PC-3 (cell line): ENCODE measurements at regions not wholly inside any gene's neighbourhood (a gene's known extent, or its start where the extent isn't known, plus 50 kb on each side); places are given as distances from the start of the nearest gene placed in this dataset.

Experiments
- ATAC-seq: fragments of 200-7000 bp; cut with Tn5 transposase; 2 replicates; pipeline ENCODE4 v1.9.1; 2020; ENCODE audit warnings: mild to moderate bottlenecking, moderate library complexity
- BruUV-seq: library from RNA; stranded (reverse); fragments of 400-500 nt; replicated peaks from 2 replicates; lab custom pipeline; 2021; lab: Mats Ljungman, UMichigan
- CTCF ChIA-PET: fragments of 300-600 bp; sonication (Branson Sonifier 250); formaldehyde crosslinking; loops from one replicate; lab custom pipeline; 2022; ENCODE audit warnings: antibody characterized with exemption; lab: Charles Lee
- POLR2A ChIA-PET: fragments of 300-600 bp; sonication (Branson Sonifier 250); formaldehyde crosslinking; loops from one replicate; lab custom pipeline; 2022; ENCODE audit warnings: antibody characterized with exemption; ENCODE audit not compliant: unreplicated experiment; lab: Charles Lee
- DNase-seq: peaks from one replicate; pipeline ENCODE4 v3.0.0-alpha.2; 2015
- H2AFZ ChIP-seq: fragments of 300-600 bp; sonication (generic); 2 replicates; pipeline ENCODE4 v1.6.0; 2016; ENCODE audit warnings: antibody characterized with exemption, low read length
- H3F3A ChIP-seq: fragments of 300-600 bp; sonication (generic); one replicate; pipeline ENCODE4 v1.6.0; 2017; ENCODE audit warnings: antibody characterized with exemption, low read length, control low read depth, mild to moderate bottlenecking; ENCODE audit not compliant: unreplicated experiment
- H3K27ac ChIP-seq: fragments of 300-600 bp; sonication (generic); 2 replicates; pipeline ENCODE4 v1.5.1; 2016; ENCODE audit warnings: mild to moderate bottlenecking, low read length
- H3K27me3 ChIP-seq: fragments of 300-600 bp; sonication (generic); 2 replicates; pipeline ENCODE4 v1.6.1; 2016; ENCODE audit warnings: low read length, mixed read lengths
- H3K36me3 ChIP-seq: fragments of 300-600 bp; sonication (generic); 2 replicates; pipeline ENCODE4 v1.6.1; 2016; ENCODE audit warnings: low read depth, mixed run types, low read length, mixed read lengths
- H3K4me1 ChIP-seq: fragments of 300-600 bp; sonication (generic); 2 replicates; pipeline ENCODE4 v1.5.1; 2016; ENCODE audit warnings: low read length; ENCODE audit not compliant: insufficient read depth
- H3K4me2 ChIP-seq: fragments of 300-600 bp; sonication (generic); 2 replicates; pipeline ENCODE4 v1.6.0; 2016; ENCODE audit warnings: low read length
- H3K4me3 ChIP-seq: fragments of 300-600 bp; sonication (generic); 2 replicates; pipeline ENCODE4 v1.5.1; 2016; ENCODE audit warnings: mild to moderate bottlenecking, low read length, mixed read lengths
- H3K79me2 ChIP-seq: fragments of 300-600 bp; sonication (generic); 2 replicates; pipeline ENCODE4 v1.6.1; 2017; ENCODE audit warnings: low read length, mixed read lengths
- H3K9ac ChIP-seq: fragments of 300-600 bp; sonication (generic); 2 replicates; pipeline ENCODE4 v1.6.0; 2016; ENCODE audit warnings: mild to moderate bottlenecking, low read length
- H3K9me2 ChIP-seq: fragments of 300-600 bp; sonication (generic); replicated peaks from 2 replicates; pipeline ENCODE4 v1.6.1; 2016; ENCODE audit warnings: mixed run types, low read length, mixed read lengths
- H3K9me3 ChIP-seq: fragments of 300-600 bp; sonication (generic); 2 replicates; pipeline ENCODE4 v1.6.1; 2016; ENCODE audit warnings: low read length, mixed read lengths
- H4K20me1 ChIP-seq: fragments of 300-600 bp; sonication (generic); 2 replicates; pipeline ENCODE4 v1.6.1; 2016; ENCODE audit warnings: low read length, mixed read lengths
- EZH2 ChIP-seq: fragments of 300-600 bp; sonication (generic); IDR thresholded peaks from one replicate; pipeline ENCODE4 v1.6.1; 2017; ENCODE audit warnings: antibody characterized with exemption, mild to moderate bottlenecking, low read length; ENCODE audit not compliant: unreplicated experiment
- EZH2phosphoT487 ChIP-seq: fragments of 300-600 bp; sonication (generic); IDR thresholded peaks from 2 replicates; pipeline ENCODE4 v1.6.1; 2018; ENCODE audit warnings: mild to moderate bottlenecking, antibody characterized with exemption, low read length, borderline replicate concordance
- intact Hi-C: fragments of 100-400 bp; cut with micrococcal nuclease; formaldehyde crosslinking; loops from 2 replicates; pipeline ENCODE4 v1.9.0; 2023
- TF ChIP-seq, protein P1 (sequence below): fragments of 300-600 bp; sonication (generic); conservative IDR thresholded peaks from 2 replicates; pipeline ENCODE4 v1.5.1; 2017; ENCODE audit warnings: antibody characterized with exemption, low read depth, mild to moderate bottlenecking, low read length

DNA sequence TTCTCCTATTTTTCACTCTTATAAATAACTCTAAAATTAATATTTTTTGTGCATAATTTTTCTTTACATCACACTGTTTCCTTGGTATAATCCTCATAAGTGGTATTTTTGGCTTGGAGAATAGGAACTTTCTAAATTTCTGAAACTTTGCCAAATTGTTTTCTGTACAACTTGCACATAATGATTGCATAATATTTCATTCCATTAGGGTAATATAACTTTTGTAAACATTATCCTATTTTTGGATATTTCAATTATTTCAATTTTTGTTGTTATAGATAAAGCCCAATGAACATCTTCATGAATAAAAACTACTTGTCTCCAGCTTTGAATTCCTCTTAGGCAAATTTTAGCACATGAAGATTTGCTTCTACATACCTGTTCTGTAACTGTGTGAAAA lies 135.9 kb downstream of the ELAPOR2 start:
- no peak overlapping the region for H3K27ac ChIP-seq
- POLR2A ChIA-PET = no interaction called here
- CTCF ChIA-PET = no interaction called here
- H3K9me2 ChIP-seq = no peaks in the 10 kb centered on the region
- TF ChIP-seq EZH2phosphoT487 (no peak), EZH2 (no peak)
- TF ChIP-seq, protein P1, sequence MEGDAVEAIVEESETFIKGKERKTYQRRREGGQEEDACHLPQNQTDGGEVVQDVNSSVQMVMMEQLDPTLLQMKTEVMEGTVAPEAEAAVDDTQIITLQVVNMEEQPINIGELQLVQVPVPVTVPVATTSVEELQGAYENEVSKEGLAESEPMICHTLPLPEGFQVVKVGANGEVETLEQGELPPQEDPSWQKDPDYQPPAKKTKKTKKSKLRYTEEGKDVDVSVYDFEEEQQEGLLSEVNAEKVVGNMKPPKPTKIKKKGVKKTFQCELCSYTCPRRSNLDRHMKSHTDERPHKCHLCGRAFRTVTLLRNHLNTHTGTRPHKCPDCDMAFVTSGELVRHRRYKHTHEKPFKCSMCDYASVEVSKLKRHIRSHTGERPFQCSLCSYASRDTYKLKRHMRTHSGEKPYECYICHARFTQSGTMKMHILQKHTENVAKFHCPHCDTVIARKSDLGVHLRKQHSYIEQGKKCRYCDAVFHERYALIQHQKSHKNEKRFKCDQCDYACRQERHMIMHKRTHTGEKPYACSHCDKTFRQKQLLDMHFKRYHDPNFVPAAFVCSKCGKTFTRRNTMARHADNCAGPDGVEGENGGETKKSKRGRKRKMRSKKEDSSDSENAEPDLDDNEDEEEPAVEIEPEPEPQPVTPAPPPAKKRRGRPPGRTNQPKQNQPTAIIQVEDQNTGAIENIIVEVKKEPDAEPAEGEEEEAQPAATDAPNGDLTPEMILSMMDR = no peak
- H4K20me1 ChIP-seq = no peaks in the 10 kb centered on the region
- H3K27me3 ChIP-seq = no peaks in the 10 kb centered on the region
- H2AFZ ChIP-seq = no peak overlapping the region
- no peaks in the 10 kb centered on the region for H3F3A ChIP-seq
- DNase-seq (no peak), ATAC-seq (no peak)
- no peak overlapping the region for H3K9ac ChIP-seq
- H3K79me2 ChIP-seq = no peaks in the 10 kb centered on the region
- H3K36me3 ChIP-seq = no peaks in the 10 kb centered on the region
- BruUV-seq = no TSS peak
- intact Hi-C loops = no loop called here
- no peaks in the 10 kb centered on the region for H3K4me1 ChIP-seq
- no peak overlapping the region for H3K4me3 ChIP-seq
- H3K4me2 ChIP-seq = no peak overlapping the region
- no peaks in the 10 kb centered on the region for H3K9me3 ChIP-seq

DNA sequence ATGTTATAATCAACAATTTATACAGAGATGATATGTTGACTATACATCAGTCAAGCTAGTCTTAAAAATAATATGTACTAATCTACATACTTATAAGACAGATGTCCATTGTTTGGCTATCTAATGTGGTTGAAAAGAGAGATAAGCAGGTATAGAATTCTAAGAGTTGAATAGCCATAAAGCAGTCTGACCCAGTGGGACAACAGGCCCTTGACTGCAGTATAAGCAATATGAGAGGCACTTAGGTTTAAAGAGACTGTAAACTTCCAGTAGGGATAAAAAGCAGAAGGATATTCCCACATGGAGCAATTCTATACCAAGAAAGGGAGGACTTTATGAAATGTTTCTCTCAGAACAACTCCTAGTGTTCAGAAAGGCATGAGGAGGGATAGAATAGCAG lies 139.3 kb downstream of the ELAPOR2 start:
- no peaks in the 10 kb centered on the region for H3K79me2 ChIP-seq
- H3K4me3 ChIP-seq = no peak overlapping the region
- ATAC-seq (no peak), DNase-seq (no peak)
- no TSS peak for BruUV-seq
- H3K9me2 ChIP-seq = no peaks in the 10 kb centered on the region
- H3K4me1 ChIP-seq = no peaks in the 10 kb centered on the region
- H3K9me3 ChIP-seq = no peaks in the 10 kb centered on the region
- TF ChIP-seq EZH2phosphoT487 (no peak), EZH2 (no peak)
- TF ChIP-seq, protein P1 = no peak
- intact Hi-C loops = no loop called here
- ChIA-PET POLR2A (no interaction called here), CTCF (no interaction called here)
- H3K27ac ChIP-seq = no peak overlapping the region
- H3K4me2 ChIP-seq = no peak overlapping the region
- no peaks in the 10 kb centered on the region for H3K27me3 ChIP-seq
- H2AFZ ChIP-seq = no peak overlapping the region
- H4K20me1 ChIP-seq = no peaks in the 10 kb centered on the region
- no peak overlapping the region for H3K9ac ChIP-seq
- no peaks in the 10 kb centered on the region for H3F3A ChIP-seq
- H3K36me3 ChIP-seq = no peaks in the 10 kb centered on the region

DNA sequence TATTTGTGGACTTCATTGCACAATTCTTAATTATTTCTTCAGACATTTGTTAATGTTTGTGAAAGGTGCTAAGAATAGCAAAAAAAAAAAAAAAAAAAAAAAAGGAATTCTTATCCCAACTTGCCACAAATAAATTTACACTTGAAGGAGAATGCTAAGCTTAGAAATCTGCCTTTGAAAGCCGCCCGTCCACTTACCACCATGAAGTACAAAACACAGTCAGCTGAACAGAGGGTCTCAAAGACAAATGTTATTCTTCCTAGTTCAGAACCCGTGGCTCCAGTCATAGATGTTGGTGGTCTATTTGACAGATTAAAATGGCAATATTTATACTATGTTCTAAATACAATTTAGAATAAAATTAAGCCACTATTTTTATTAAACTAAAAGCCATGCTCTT lies 141.2 kb downstream of the ELAPOR2 start:
- Histone ChIP-seq H3K9me2 (no peaks in the 10 kb centered on the region), H3K79me2 (no peaks in the 10 kb centered on the region), H3K4me1 (no peaks in the 10 kb centered on the region), H3K27ac (no peak overlapping the region), H2AFZ (no peak overlapping the region), H3K9ac (no peak overlapping the region), H3K4me3 (no peak overlapping the region), H3F3A (no peaks in the 10 kb centered on the region), H3K4me2 (no peak overlapping the region), H3K36me3 (no peaks in the 10 kb centered on the region), H4K20me1 (no peaks in the 10 kb centered on the region), H3K27me3 (no peaks in the 10 kb centered on the region), H3K9me3 (no peaks in the 10 kb centered on the region)
- DNase-seq (no peak), ATAC-seq (no peak)
- POLR2A ChIA-PET = no interaction called here
- intact Hi-C loops = no loop called here
- no TSS peak for BruUV-seq
- CTCF ChIA-PET = interaction anchor here (0.6 kb wide), 1 partner anchor 236 kb away, joined by 7 read pairs; no protein-coding TSS in a partner anchor
- no peak for TF ChIP-seq EZH2
- TF ChIP-seq EZH2phosphoT487 = no peak
- TF ChIP-seq, protein P1 = no peak
